ENCODE measurements at regions not wholly inside any gene's neighbourhood (a gene's known extent, or its start where the extent isn't known, plus 50 kb on each side); places are given as distances from the start of the nearest gene placed in this dataset.

- no peak overlapping the region for H3K4me3 ChIP-seq (ENCODE audit: control insufficient read depth, low read depth, low read length)
- no peak for DNase-seq (ENCODE audit: low read depth)
- TF ChIP-seq CTCF (IDR thresholded peaks at IDR 0.05; ENCODE audit: control insufficient read depth, insufficient read depth, low read depth, low read length, missing control alignments), result no peak
Measured at GRCh38 chr1:29789221-29789909, 553.0 kb downstream of the PTPRU start.

- no peak overlapping the region for H3K4me3 ChIP-seq (ENCODE audit: control insufficient read depth, low read depth, low read length)
- TF ChIP-seq CTCF (IDR thresholded peaks at IDR 0.05; ENCODE audit: control insufficient read depth, insufficient read depth, low read depth, low read length, missing control alignments), result no peak
- DNase-seq (ENCODE audit: low read depth), result no peak
Measured at GRCh38 chr1:29786791-29787732, 550.7 kb downstream of the PTPRU start.

GRCh38 chr1:29786195-29786594 is 549.9 kb downstream of the PTPRU start:
- TF ChIP-seq CTCF (IDR thresholded peaks at IDR 0.05; ENCODE audit: control insufficient read depth, insufficient read depth, low read depth, low read length, missing control alignments), result no peak
- no peak for DNase-seq (ENCODE audit: low read depth)
- H3K4me3 ChIP-seq (ENCODE audit: control insufficient read depth, low read depth, low read length), result no peak overlapping the region

- TF ChIP-seq CTCF (IDR thresholded peaks at IDR 0.05; ENCODE audit: control insufficient read depth, insufficient read depth, low read depth, low read length, missing control alignments), result no peak
Measured at GRCh38 chr1:29785554-29785953, 549.2 kb downstream of the PTPRU start.

GRCh38 chr1:29785137-29785527 is 548.8 kb downstream of the PTPRU start:
- no peak for DNase-seq (ENCODE audit: low read depth)
- no peak overlapping the region for H3K4me3 ChIP-seq (ENCODE audit: control insufficient read depth, low read depth, low read length)
- TF ChIP-seq CTCF (IDR thresholded peaks at IDR 0.05; ENCODE audit: control insufficient read depth, insufficient read depth, low read depth, low read length, missing control alignments), result no peak

More at GRCh38 chr1:29785554-29785953, 549.2 kb downstream of the PTPRU start:
- H3K4me3 ChIP-seq (ENCODE audit: control insufficient read depth, low read depth, low read length), result no peak overlapping the region
- no peak for DNase-seq (ENCODE audit: low read depth)

- no peak for TF ChIP-seq CTCF (IDR thresholded peaks at IDR 0.05; ENCODE audit: control insufficient read depth, insufficient read depth, low read depth, low read length, missing control alignments)
- DNase-seq (ENCODE audit: low read depth), result no peak
- no peak overlapping the region for H3K4me3 ChIP-seq (ENCODE audit: control insufficient read depth, low read depth, low read length)
Measured at GRCh38 chr1:29784276-29785136, 548.2 kb downstream of the PTPRU start.

Measured in AG09309 (cell line).